Lower leg skin (tissue), 4 donors: ENCODE measurements at regions not wholly inside any gene's neighbourhood (a gene's known extent, or its start where the extent isn't known, plus 50 kb on each side); places are given as distances from the start of the nearest gene placed in this dataset.

Experiments used
- DNase-seq, 2 donors: peaks; one replicate each; pipeline ENCODE4 v3.0.0-alpha.2; 2019; ENCODE audit warnings: low spot score in 2 of 2
- H3K4me3 ChIP-seq: fragments of 200-600 bp; sonication (generic); 2 replicates; pipeline ENCODE4 v1.5.1; 2017; ENCODE audit warnings: mild to moderate bottlenecking, low read depth; ENCODE audit not compliant: poor library complexity, severe bottlenecking
- POLR2A ChIP-seq, 2 donors: fragments of 450-650 bp; IDR thresholded peaks; one replicate each; pipeline ENCODE4 v1.6.1; 2016 to 2017; ENCODE audit warnings: antibody characterized with exemption in 2 of 2, mild to moderate bottlenecking in 1 of 2, moderate library complexity in 1 of 2
- WGBS, 2 donors: methylation state at CpG; one replicate each; pipeline ENCODE4 v1.1.5; 2018; 5-methylcytosine and 5-hydroxymethylcytosine counted together
- intact Hi-C: fragments of 100-400 bp; cut with DNase I; formaldehyde crosslinking; loops from one replicate; pipeline ENCODE4 v1.15.0; 2023; ENCODE audit warnings: low total_unique reads
- TF ChIP-seq, protein P1 (sequence below), 3 donors: fragments of 450-650 bp; IDR thresholded peaks; one replicate each; pipeline ENCODE4 v1.5.1; 2016; ENCODE audit warnings: antibody characterized with exemption in 3 of 3, mild to moderate bottlenecking in 3 of 3, moderate library complexity in 2 of 3

DNA sequence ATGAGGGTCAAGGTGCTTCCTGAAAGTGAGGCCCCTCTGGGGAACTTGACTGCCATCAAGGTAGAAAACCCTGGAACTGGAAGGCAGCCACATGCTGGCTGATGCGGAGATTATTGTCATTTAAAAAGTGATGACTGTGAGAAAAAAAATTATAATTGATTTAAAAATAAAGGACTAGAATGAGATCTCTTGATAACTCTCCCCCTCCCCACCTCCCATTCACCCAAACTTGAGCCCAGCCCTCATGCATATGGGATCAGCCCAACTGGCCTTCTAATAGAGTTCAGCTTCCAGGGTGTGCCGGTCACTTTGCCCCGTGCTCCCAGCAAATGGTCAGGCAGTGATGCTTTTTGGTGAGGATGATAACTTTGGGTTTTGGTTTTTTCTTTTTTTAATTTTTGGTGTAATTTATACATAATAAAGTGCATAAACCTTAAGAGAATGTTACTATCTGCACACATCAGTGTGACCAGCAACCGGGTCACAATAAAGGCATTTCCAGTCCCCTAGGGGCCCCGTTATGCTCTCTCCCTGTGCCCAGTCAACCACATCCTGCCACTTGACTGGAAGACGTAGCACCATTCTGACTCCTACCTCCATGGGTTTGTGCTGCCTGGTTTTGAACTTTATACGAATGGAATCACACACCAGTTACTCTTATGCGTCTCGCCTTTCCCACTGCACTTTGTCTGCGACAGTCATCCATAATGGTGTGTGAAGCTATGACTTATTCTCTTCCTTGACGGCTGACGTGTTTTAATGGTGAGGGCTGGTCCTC lies 187.9 kb downstream of the USP12 start:
- intact Hi-C loops = loop anchor here (2.0 kb wide), 1 partner anchor 377 kb away; no protein-coding TSS in a partner anchor
- H3K4me3 ChIP-seq = no peak overlapping the region
- DNase-seq = no peak
- 69 to 77% methylated on average over 12 of the region's 12 CpGs for WGBS, 2 donors
- TF ChIP-seq, protein P1, sequence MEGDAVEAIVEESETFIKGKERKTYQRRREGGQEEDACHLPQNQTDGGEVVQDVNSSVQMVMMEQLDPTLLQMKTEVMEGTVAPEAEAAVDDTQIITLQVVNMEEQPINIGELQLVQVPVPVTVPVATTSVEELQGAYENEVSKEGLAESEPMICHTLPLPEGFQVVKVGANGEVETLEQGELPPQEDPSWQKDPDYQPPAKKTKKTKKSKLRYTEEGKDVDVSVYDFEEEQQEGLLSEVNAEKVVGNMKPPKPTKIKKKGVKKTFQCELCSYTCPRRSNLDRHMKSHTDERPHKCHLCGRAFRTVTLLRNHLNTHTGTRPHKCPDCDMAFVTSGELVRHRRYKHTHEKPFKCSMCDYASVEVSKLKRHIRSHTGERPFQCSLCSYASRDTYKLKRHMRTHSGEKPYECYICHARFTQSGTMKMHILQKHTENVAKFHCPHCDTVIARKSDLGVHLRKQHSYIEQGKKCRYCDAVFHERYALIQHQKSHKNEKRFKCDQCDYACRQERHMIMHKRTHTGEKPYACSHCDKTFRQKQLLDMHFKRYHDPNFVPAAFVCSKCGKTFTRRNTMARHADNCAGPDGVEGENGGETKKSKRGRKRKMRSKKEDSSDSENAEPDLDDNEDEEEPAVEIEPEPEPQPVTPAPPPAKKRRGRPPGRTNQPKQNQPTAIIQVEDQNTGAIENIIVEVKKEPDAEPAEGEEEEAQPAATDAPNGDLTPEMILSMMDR (IDR thresholded peaks at IDR 0.05) = no peak
- TF ChIP-seq POLR2A (IDR thresholded peaks at IDR 0.05) = no peak

DNA sequence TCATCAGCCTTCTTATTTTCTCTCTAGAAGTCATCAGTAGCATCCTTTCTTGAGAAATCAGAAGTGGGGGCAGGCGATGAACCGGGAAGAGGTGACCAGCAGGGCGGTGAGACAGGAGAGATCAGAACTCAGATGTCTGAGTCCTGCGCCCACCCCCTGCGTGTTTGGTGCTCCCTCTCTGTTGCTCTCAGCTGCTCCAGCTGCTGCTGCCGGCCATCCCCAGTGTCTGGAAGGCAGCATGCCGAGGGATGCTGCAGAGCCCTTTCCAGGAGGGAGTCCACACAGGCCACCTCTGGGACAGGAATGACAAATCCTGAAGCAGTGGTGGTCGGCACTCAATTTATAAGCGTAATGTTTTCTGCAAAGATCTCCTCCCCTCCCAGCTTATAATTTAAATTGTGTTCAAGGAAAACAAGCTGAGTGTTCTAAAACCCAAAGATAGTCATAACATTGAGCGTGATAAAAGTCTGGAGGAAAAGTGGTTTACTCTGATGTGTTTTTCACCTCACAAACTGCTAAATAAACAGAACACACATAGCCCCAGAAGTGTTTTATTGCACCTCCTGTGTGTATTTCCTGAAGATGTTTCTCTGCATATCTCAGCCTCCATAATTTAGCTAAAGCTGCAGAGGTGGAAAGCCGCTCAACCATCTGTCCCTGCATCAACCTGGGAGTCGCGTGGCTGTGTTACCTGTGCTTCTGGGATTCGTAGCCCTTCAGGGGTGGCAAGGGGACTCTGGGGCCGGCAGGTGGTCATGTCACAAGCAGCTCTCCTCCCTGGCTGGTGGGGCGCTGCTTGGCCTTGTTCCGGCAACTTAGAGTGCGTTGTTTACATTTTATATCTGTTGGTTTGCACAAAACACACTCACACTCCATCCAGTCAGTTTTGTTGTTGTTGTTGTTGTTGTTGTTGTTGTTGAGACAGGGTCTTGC lies 191.2 kb downstream of the USP12 start:
- TF ChIP-seq POLR2A (IDR thresholded peaks at IDR 0.05) = no peak
- TF ChIP-seq, protein P1 (IDR thresholded peaks at IDR 0.05) = no peak
- no peak overlapping the region for H3K4me3 ChIP-seq
- no peak for DNase-seq
- 76 to 82% methylated on average over 18 of the region's 18 CpGs for WGBS, 2 donors
- intact Hi-C loops = no loop called here

DNA sequence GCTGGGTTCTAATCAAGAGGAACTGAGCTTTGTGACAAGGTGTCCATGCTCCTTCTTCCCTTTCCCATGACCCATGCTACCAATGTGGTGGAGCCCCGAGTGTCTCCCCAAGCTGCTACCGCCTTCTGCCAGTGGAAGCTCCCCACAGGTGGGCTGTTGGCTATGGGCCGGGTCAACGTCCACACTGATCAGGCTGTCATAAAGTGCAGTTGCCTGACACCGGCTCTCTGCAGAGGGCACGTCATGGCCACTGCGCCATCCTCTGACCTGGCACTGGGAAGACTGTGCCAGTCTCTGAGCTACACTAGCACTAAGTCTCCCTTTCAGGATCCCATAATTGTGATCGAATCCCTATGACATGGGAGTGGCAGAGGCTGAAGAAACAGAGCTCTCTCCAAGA lies 192.3 kb downstream of the USP12 start:
- WGBS, 2 donors = 78 to 85% methylated on average over 8 of the region's 8 CpGs
- no peak for DNase-seq
- no peak overlapping the region for H3K4me3 ChIP-seq
- TF ChIP-seq POLR2A (IDR thresholded peaks at IDR 0.05) = no peak
- TF ChIP-seq, protein P1 (IDR thresholded peaks at IDR 0.05) = no peak
- intact Hi-C loops = no loop called here

DNA sequence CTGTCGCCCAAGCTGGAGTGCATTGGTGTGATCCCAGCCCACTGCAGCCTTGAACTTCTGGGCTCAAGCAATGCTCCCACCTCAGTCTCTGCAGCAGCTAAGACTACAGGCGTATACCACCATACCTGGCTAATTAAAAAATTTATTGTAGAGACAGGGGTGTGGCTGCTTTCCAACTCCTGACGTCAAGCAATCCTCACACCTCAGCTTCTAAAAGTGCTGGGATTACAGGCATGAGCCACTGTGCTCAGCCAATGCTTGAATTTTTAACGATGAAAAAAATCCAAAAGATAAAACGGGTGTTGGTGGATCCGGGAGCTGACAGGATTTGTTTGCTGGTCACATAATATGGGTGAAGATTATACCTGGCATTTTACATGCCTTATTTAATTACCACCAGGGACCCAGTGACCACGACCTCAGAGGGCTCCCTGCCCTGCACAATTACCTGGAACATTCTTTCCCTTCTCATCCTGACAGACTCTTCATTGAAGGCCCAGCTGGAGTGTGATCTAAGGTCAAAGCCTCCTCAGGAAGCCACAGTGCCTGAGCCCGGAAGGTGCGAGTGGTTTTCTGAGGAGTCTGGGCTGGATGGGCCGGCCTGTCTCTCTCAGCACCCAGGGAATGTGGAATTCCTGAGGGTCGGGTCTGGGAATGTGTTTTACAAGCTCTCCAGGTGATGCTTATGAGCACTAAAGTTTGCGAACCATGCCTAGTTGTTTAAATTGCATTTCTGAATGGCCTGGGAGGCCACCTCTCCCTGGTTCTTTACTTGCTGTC lies 193.3 kb downstream of the USP12 start:
- no peak for TF ChIP-seq POLR2A (IDR thresholded peaks at IDR 0.05)
- TF ChIP-seq, protein P1 (IDR thresholded peaks at IDR 0.05) = no peak
- intact Hi-C loops = no loop called here
- no peak for DNase-seq
- WGBS, 2 donors = 54 to 56% methylated on average over 12 of the region's 12 CpGs
- no peak overlapping the region for H3K4me3 ChIP-seq

DNA sequence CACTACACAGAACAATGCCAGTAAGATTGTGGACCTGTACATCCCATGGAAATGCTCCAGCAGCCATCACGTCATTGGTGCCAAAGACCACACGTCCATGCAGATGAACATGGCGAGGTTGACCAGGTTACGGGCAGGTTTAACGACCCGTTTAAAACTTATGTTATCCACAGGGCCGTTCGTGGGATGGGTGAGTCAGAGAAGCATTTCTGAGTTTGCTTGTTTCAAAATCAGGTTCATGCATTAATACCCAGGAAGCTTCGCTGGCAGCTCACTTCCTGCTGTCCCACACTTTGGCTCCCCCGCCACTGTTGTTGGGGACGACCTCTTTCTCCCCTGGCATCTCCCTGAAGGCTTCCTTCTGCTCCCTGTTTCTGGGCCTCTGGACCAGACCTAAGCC lies 194.1 kb downstream of the USP12 start:
- intact Hi-C loops = no loop called here
- TF ChIP-seq, protein P1 (IDR thresholded peaks at IDR 0.05) = no peak
- TF ChIP-seq POLR2A (IDR thresholded peaks at IDR 0.05) = no peak
- DNase-seq = no peak
- 49 to 54% methylated on average over 11 of the region's 11 CpGs for WGBS, 2 donors
- H3K4me3 ChIP-seq = no peak overlapping the region
